GM12865 (cell line): ENCODE measurements at regions not wholly inside any gene's neighbourhood (a gene's known extent, or its start where the extent isn't known, plus 50 kb on each side); places are given as distances from the start of the nearest gene placed in this dataset.

Experiments
- DNase-seq: peaks from one replicate; pipeline ENCODE4 v3.0.0; 2010; ENCODE audit warnings: low read depth
- H3K4me3 ChIP-seq: 2 replicates; pipeline ENCODE4 v1.5.1; 2011; ENCODE audit warnings: mild to moderate bottlenecking, low read depth, low read length, control low read depth
- CTCF ChIP-seq: IDR thresholded peaks from 2 replicates; pipeline ENCODE4 v1.5.1; 2011; ENCODE audit warnings: low read length, control low read depth, low read depth, inconsistent platforms; ENCODE audit not compliant: insufficient read depth; ENCODE audit errors: missing control alignments

DNA sequence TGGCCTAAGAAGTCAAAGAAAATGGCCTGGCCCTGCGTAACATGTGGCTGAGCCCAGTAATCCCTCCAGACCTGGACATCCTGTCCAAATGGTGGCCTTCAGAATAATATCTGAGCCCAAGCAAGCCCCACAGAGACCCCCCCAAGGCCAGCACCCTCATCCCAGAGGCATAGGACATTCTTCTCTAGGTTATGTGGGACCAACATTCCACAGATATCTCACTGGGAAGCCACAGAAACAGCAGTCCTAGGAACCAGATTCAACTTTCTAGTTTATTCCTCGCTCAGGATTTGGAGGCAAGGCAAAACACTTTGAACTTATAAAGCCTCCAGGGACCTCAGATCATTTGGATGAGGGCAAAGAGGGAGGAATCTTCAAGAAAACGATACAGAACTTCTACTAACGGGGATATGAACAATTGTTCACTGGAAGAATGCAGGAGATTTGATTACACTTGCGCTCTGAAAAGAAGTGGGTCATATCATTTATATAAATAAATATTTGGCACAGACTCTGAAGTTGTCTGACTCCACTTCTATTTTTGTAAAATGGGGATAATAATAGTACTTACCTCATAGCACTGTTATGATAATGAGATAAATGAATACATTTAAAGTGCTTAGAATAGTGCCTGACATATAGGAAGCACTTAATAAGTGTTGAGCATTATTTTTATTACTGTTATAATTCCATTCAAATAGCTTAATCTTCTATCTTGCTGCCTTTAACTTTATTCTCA is 171.5 kb downstream of the NUAK1 start:
- no peak overlapping the region for H3K4me3 ChIP-seq
- TF ChIP-seq CTCF: no peak
- DNase-seq: no peak

DNA sequence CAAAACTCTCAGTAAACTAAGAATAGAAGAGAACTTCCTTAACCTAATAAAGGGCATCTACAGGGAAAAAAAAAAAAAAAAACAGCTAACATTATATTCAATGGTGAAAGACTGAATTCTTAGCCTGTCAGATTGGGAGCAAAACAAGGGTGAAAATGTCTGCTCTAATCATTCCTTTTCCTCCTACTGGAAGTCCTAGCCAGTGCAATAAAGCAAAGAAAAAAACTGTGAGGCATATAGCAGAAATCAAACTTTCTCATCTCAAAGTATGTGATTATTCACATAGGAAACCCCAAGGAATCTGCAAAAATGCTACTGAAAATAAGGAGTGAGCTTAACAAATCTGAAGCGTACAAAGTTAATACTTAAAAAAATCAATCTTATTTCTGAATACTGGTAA is 170.7 kb downstream of the NUAK1 start:
- H3K4me3 ChIP-seq: no peak overlapping the region
- DNase-seq: no peak
- no peak for TF ChIP-seq CTCF

DNA sequence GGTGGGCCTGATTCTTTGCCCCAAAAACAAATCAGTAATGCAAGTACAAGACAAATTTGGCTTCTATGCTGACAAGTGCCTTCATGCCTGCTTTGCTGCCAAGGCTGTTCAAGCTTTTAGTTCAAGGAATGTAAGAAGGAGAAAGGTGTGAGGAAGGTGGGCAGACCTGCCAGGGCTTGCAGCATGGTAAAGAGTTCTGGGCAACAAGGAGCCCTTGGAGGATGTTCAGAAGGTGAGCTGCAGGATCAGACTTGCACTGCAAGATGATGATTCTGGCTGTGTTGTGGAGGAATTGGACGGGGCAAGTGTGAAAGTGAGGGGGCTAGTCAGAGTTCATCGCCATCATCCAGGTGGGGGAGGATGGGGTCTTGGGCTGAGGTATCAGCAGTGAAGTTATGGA is 167.9 kb downstream of the NUAK1 start:
- no peak for DNase-seq
- H3K4me3 ChIP-seq: no peak overlapping the region
- no peak for TF ChIP-seq CTCF

GRCh38 chr12:105974738-105975137 is 164.0 kb downstream of the NUAK1 start:
- no peak for DNase-seq
- TF ChIP-seq CTCF: no peak
- no peak overlapping the region for H3K4me3 ChIP-seq

GRCh38 chr12:105975351-105975750 is 163.4 kb downstream of the NUAK1 start:
- no peak for DNase-seq
- no peak for TF ChIP-seq CTCF
- H3K4me3 ChIP-seq: no peak overlapping the region

- H3K4me3 ChIP-seq: no peak overlapping the region
- no peak for DNase-seq
- TF ChIP-seq CTCF: no peak
Measured at GRCh38 chr12:105977236-105977635, 161.5 kb downstream of the NUAK1 start.

GRCh38 chr12:105977652-105978051 is 161.1 kb downstream of the NUAK1 start:
- no peak overlapping the region for H3K4me3 ChIP-seq
- no peak for DNase-seq
- no peak for TF ChIP-seq CTCF
